ENCODE measurements at regions not wholly inside any gene's neighbourhood (a gene's known extent, or its start where the extent isn't known, plus 50 kb on each side); places are given as distances from the start of the nearest gene placed in this dataset.

- TF ChIP-seq POLR2AphosphoS5 (IDR thresholded peaks at IDR 0.05) (no peak), CTCF (IDR thresholded peaks at IDR 0.05) (no peak)
These were observed 440.1 kb upstream of the STEAP1 start for GRCh38 chr7:89714131-89714530.
